Transverse colon (tissue), 4 donors: ENCODE measurements at regions not wholly inside any gene's neighbourhood (a gene's known extent, or its start where the extent isn't known, plus 50 kb on each side); places are given as distances from the start of the nearest gene placed in this dataset.

Experiments used
- DNase-seq: peaks from one replicate; pipeline ENCODE4 v3.0.0-alpha.2; 2019
- H3K27ac ChIP-seq, 4 donors: fragments of 200-600 bp; sonication (generic); 2 replicates each; pipeline ENCODE4 v1.5.1; 2016 to 2018; ENCODE audit warnings: inconsistent platforms in 4 of 4
- H3K27me3 ChIP-seq: fragments of 200-600 bp; sonication (generic); 2 replicates; pipeline ENCODE4 v1.5.1; 2017; ENCODE audit warnings: inconsistent platforms
- H3K36me3 ChIP-seq, 4 donors: fragments of 200-600 bp; sonication (generic); 2 replicates each; pipeline ENCODE4 v1.5.1; 2017 to 2019; ENCODE audit warnings: inconsistent platforms in 4 of 4
- H3K4me1 ChIP-seq, 4 donors: fragments of 200-600 bp; sonication (generic); 2 replicates each; pipeline ENCODE4 v1.5.1; 2017 to 2020; ENCODE audit warnings: inconsistent platforms in 4 of 4
- H3K4me3 ChIP-seq, 4 donors: fragments of 200-600 bp; sonication (generic); 1 replicate in 1 of 4; 2 replicates in 3 of 4; pipeline versions ENCODE4 v1.5.1 to v1.6.1; 2017 to 2019; ENCODE audit warnings: inconsistent platforms in 4 of 4
- H3K9me3 ChIP-seq, 2 donors: fragments of 200-600 bp; sonication (generic); 2 replicates each; pipeline ENCODE4 v1.5.1; 2017 to 2019; ENCODE audit warnings: inconsistent platforms in 2 of 2
- EP300 ChIP-seq: sonication (generic); formaldehyde crosslinking; IDR thresholded peaks from one replicate; pipeline ENCODE4 v1.6.1; 2017; ENCODE audit warnings: antibody characterized with exemption, low read depth
- POLR2A ChIP-seq: fragments of 450-650 bp; IDR thresholded peaks from one replicate; pipeline ENCODE4 v1.6.1; 2016; ENCODE audit warnings: antibody characterized with exemption, mild to moderate bottlenecking, moderate library complexity
- POLR2AphosphoS5 ChIP-seq, 3 donors: sonication (generic); formaldehyde crosslinking; IDR thresholded peaks; one replicate each; pipeline ENCODE4 v1.6.1; 2016; ENCODE audit warnings: antibody characterized with exemption in 3 of 3
- WGBS, 2 donors: methylation state at CpG; one replicate each; pipeline ENCODE4 v1.1.5; 2018; ENCODE audit warnings: low coverage in 1 of 2; 5-methylcytosine and 5-hydroxymethylcytosine counted together
- in situ Hi-C, 4 donors: fragments of 200-750 bp; cut with MboI; loops; one replicate each; pipeline versions ENCODE4 v1.15.0 to v1.15.1; 2017; ENCODE audit warnings: low sequenced_read_pairs in 3 of 4, low pct_ligation_motif_present in 1 of 4, low pct_unique_long_range_greater_than_20kb in 1 of 4
- intact Hi-C: fragments of 100-400 bp; cut with DNase I; formaldehyde crosslinking; loops from one replicate; pipeline ENCODE4 v1.15.1; 2023; ENCODE audit warnings: low total_unique reads
- TF ChIP-seq, protein P1 (sequence below), 5 experiments: fragments of 200-600 bp in 3 of 5; fragments of 450-650 bp in 2 of 5; sonication (generic) in 3 of 5; IDR thresholded peaks; 1 replicate in 2 of 5; 2 replicates in 3 of 5; pipeline ENCODE4 v1.5.1; 2016 to 2017; ENCODE audit warnings: antibody characterized with exemption in 5 of 5, inconsistent platforms in 3 of 5, mild to moderate bottlenecking in 2 of 5, moderate library complexity in 1 of 5

DNA sequence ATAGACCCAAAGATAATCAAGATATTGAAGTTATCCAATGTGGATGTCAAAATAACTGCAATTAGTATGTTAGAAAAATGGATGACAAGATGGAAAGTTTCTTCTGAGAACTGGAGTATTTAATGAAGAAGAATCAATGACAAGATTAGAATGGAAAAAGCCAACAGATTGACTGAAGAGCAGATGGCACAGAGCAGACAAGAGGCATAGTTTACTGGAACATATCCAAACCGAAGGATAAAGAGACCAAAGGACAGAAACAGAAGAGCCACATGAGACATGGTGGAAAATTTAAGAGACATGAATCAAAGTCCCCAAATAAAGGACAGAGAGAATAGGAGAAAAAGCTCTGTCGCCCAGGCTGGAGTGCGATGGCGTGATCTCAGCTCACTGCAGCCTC, 89.6 kb upstream of the RXFP2 start:
- DNase-seq, result no peak
- Histone ChIP-seq H3K4me1 (no peaks in the 10 kb centered on the region), H3K27me3 (no peaks in the 10 kb centered on the region), H3K27ac (no peak overlapping the region), H3K9me3 (no peaks in the 10 kb centered on the region), H3K36me3 (no peaks in the 10 kb centered on the region), H3K4me3 (no peak overlapping the region)
- intact Hi-C loops, result no loop called here
- in situ Hi-C loops, result no loop called here
- TF ChIP-seq POLR2AphosphoS5 (IDR thresholded peaks at IDR 0.05) (no peak), POLR2A (no peak), EP300 (no peak)
- TF ChIP-seq, protein P1, sequence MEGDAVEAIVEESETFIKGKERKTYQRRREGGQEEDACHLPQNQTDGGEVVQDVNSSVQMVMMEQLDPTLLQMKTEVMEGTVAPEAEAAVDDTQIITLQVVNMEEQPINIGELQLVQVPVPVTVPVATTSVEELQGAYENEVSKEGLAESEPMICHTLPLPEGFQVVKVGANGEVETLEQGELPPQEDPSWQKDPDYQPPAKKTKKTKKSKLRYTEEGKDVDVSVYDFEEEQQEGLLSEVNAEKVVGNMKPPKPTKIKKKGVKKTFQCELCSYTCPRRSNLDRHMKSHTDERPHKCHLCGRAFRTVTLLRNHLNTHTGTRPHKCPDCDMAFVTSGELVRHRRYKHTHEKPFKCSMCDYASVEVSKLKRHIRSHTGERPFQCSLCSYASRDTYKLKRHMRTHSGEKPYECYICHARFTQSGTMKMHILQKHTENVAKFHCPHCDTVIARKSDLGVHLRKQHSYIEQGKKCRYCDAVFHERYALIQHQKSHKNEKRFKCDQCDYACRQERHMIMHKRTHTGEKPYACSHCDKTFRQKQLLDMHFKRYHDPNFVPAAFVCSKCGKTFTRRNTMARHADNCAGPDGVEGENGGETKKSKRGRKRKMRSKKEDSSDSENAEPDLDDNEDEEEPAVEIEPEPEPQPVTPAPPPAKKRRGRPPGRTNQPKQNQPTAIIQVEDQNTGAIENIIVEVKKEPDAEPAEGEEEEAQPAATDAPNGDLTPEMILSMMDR (IDR thresholded peaks at IDR 0.05), result no peak
- 64 to 94% methylated on average over 1 to 4 of the region's 4 CpGs for WGBS, 2 donors

DNA sequence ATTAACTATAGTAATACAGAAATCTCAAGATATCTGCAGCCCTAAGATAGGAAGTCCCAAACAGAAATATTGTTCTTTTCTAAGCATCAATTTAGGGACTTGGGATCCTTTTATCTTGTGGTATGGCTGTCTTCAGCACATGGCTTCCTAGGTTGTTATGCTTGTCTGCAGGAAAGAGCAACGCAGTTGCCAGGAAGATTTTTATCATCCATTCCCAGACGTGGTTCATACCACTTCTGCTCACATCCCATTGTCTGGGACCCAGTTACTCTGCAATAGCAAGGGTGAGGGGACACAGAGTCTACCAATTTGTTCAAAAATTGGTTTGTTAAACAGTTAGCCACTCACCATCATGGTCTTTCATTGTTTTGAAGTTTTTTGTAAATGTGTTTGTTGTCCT, 85.6 kb upstream of the RXFP2 start:
- H3K4me1 ChIP-seq, result no peaks in the 10 kb centered on the region
- intact Hi-C loops (no loop called here), in situ Hi-C loops (no loop called here)
- H3K27ac ChIP-seq, result no peak overlapping the region
- H3K36me3 ChIP-seq, result no peaks in the 10 kb centered on the region
- no peak overlapping the region for H3K4me3 ChIP-seq
- TF ChIP-seq POLR2A, result no peak
- TF ChIP-seq, protein P1 (IDR thresholded peaks at IDR 0.05), result no peak
- no peak for TF ChIP-seq EP300
- TF ChIP-seq POLR2AphosphoS5 (IDR thresholded peaks at IDR 0.05), result no peak
- DNase-seq, result no peak
- H3K27me3 ChIP-seq, result no peaks in the 10 kb centered on the region
- no peaks in the 10 kb centered on the region for H3K9me3 ChIP-seq
- WGBS, 2 donors, result 47 to 69% methylated on average over 2 of the region's 2 CpGs

DNA sequence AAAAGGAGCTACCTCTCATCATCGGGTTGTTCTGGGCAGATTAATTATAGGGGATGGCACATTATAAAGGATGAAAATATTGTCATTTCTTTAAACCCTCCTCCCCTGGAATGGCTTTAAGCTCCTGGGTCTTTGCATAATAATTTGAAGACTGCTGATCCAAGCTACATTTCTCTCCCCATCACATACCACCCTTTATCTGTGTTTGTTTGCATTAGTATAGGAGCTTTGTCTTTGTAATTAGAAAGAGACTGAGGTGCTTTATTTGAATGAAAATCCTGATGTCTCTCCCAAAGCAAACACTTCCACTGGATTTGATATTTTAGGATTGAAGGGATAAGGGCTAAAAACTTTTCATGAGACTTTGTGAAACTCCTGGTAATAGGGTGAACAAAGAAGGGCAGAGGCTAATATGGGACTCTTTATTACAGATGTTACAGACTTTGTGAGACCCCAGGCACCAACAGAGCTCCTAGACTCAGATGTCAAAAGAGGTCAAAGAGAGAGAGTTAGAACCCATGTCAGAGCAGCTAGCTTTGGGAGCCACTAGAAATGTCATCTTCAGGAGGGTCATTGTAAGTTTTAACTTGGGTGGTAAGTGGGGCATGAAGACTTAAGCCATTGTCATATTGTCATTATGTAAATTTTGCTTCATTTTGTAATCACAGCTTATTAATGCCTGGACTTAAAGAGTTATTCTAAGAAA, 75.3 kb upstream of the RXFP2 start:
- no peak overlapping the region for H3K27ac ChIP-seq
- DNase-seq, result no peak
- no peaks in the 10 kb centered on the region for H3K36me3 ChIP-seq
- H3K27me3 ChIP-seq, result no peaks in the 10 kb centered on the region
- 27 to 29% methylated on average over 1 of the region's 1 CpG for WGBS, 2 donors
- intact Hi-C loops (loop anchor here (5.0 kb wide), 1 partner anchor 668 kb away; no protein-coding TSS in a partner anchor), in situ Hi-C loops (no loop called here)
- H3K9me3 ChIP-seq, result no peaks in the 10 kb centered on the region
- no peaks in the 10 kb centered on the region for H3K4me1 ChIP-seq
- TF ChIP-seq POLR2AphosphoS5 (IDR thresholded peaks at IDR 0.05) (no peak), POLR2A (no peak), EP300 (no peak)
- TF ChIP-seq, protein P1 (IDR thresholded peaks at IDR 0.05), result no peak
- no peak overlapping the region for H3K4me3 ChIP-seq

DNA sequence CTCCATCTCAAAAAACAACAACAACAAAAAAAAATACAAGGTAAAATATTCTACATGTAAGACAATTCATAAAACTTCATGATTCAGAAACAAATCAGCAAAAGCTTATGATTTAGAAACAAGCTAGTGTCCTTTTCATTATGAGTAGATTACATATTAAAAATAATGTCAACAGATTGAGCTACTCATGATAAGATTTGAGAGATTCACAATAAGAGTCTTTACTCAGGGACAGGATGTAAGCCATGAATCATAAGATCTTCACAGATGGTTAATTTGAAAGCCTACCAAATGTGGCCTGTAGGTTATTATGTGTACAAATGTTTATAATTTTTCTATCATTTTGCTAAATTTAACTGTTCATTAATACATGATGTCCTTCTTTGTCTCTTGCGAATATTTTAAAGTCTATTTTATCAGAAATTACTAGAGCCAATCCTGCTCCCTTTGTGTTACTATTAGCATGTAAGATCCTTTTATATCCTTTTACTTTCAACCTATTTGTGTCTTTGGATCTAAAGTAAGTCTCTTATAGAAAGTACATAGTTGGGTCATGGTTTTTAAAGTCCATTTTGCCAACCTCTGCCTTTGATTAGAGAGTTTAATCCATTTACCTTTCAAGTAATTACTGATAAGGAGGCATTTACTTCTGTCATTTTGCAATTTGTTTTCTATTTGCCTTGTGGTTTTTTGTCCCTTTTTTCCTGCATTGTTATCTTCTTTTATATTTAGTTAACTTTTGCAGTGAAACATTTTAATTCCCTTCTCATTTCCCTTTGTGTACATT, 68.3 kb upstream of the RXFP2 start:
- no peaks in the 10 kb centered on the region for H3K36me3 ChIP-seq
- H3K4me1 ChIP-seq, result no peaks in the 10 kb centered on the region
- H3K4me3 ChIP-seq, result no peak overlapping the region
- no peaks in the 10 kb centered on the region for H3K27me3 ChIP-seq
- intact Hi-C loops (no loop called here), in situ Hi-C loops (no loop called here)
- DNase-seq, result no peak
- H3K9me3 ChIP-seq, result no peaks in the 10 kb centered on the region
- no peak overlapping the region for H3K27ac ChIP-seq
- 74 to 94% methylated on average over 1 of the region's 1 CpG for WGBS, 2 donors
- no peak for TF ChIP-seq POLR2A
- no peak for TF ChIP-seq POLR2AphosphoS5 (IDR thresholded peaks at IDR 0.05)
- TF ChIP-seq, protein P1 (IDR thresholded peaks at IDR 0.05), result no peak
- TF ChIP-seq EP300, result no peak
